ENCODE measurements at regions not wholly inside any gene's neighbourhood (a gene's known extent, or its start where the extent isn't known, plus 50 kb on each side); places are given as distances from the start of the nearest gene placed in this dataset.

- no peaks in the 10 kb centered on the region for H3K36me3 ChIP-seq (ENCODE audit: insufficient read depth)
- Mint-ChIP-seq H3K4me3 (no peak overlapping the region), H3K36me3 (ENCODE audit: low read depth) (no peaks in the 10 kb centered on the region), H3K27ac (no peak overlapping the region), H3K9me3 (no peaks in the 10 kb centered on the region), H3K4me1 (no peaks in the 10 kb centered on the region), H3K27me3 (ENCODE audit: insufficient read depth, low read depth, poor library complexity) (no peaks in the 10 kb centered on the region)
- H3K9me2 ChIP-seq (ENCODE audit: insufficient read depth): peaks cover 4% of the 10 kb centered on the region; the same call in 1 of the 2 replicates
- no peak overlapping the region for H3K4me3 ChIP-seq
- no peaks in the 10 kb centered on the region for H3K79me2 ChIP-seq (replicated peaks; ENCODE audit: insufficient read depth)
- no peaks in the 10 kb centered on the region for H3K27me3 ChIP-seq (ENCODE audit: insufficient read depth)
- H3K4me2 ChIP-seq: no peak overlapping the region
- ATAC-seq (no peak), DNase-seq (ENCODE audit: low spot score) (no peak)
- TF ChIP-seq STAT1 (IDR thresholded peaks at IDR 0.05; ENCODE audit: unreplicated experiment) (no peak), EZH2 (IDR thresholded peaks at IDR 0.05; ENCODE audit: low read depth, unreplicated experiment) (no peak), CTCF (conservative IDR thresholded peaks at IDR 0.05; ENCODE audit: low read depth in 2 of 2) (no peak), ZNF462 (CRISPR knock-in tag; IDR thresholded peaks at IDR 0.05) (no peak), ETS1 (IDR thresholded peaks at IDR 0.05) (no peak), ZNF331 (CRISPR knock-in tag; IDR thresholded peaks at IDR 0.05; ENCODE audit: low read depth) (no peak), ZNF114 (CRISPR knock-in tag; IDR thresholded peaks at IDR 0.05) (no peak), REST (IDR thresholded peaks at IDR 0.05; ENCODE audit: unreplicated experiment) (no peak), JUNB (IDR thresholded peaks at IDR 0.05; ENCODE audit: unreplicated experiment) (no peak), NANOG (IDR thresholded peaks at IDR 0.05; ENCODE audit: borderline replicate concordance) (no peak)
- H3K4me1 ChIP-seq (ENCODE audit: insufficient read depth): no peaks in the 10 kb centered on the region
- no peaks in the 10 kb centered on the region for H3F3A ChIP-seq (replicated peaks; ENCODE audit: low read depth)
- no peaks in the 10 kb centered on the region for H4K20me1 ChIP-seq (replicated peaks; ENCODE audit: insufficient read depth)
- H2AFZ ChIP-seq: no peak overlapping the region
- no peak overlapping the region for H3K27ac ChIP-seq (ENCODE audit: low read depth)
Measured at GRCh38 chr3:180188512-180189309, 152.0 kb upstream of the PEX5L start.

All from GM23338 (cell line).